ENCODE measurements at regions not wholly inside any gene's neighbourhood (a gene's known extent, or its start where the extent isn't known, plus 50 kb on each side); places are given as distances from the start of the nearest gene placed in this dataset.

DNA sequence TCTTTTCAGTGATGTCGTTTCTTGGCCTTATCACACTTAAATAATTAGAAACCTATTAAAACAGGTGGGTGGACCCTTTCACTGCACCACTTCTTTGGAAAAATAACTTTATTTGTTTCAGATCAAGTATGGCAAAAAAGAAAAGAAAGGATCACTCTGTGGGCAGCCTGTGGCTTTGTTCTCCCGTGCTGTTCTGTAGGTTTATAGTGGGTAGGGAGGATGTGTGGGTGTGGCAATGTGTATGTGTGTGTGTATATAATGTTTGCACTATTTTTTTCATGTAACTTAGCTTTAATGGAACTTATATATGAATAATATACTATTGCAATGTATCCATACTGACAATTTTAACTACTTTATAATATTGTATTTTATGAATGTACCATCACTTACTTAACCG, 85.9 kb downstream of the ACTBL2 start:
- TF ChIP-seq, protein P1, sequence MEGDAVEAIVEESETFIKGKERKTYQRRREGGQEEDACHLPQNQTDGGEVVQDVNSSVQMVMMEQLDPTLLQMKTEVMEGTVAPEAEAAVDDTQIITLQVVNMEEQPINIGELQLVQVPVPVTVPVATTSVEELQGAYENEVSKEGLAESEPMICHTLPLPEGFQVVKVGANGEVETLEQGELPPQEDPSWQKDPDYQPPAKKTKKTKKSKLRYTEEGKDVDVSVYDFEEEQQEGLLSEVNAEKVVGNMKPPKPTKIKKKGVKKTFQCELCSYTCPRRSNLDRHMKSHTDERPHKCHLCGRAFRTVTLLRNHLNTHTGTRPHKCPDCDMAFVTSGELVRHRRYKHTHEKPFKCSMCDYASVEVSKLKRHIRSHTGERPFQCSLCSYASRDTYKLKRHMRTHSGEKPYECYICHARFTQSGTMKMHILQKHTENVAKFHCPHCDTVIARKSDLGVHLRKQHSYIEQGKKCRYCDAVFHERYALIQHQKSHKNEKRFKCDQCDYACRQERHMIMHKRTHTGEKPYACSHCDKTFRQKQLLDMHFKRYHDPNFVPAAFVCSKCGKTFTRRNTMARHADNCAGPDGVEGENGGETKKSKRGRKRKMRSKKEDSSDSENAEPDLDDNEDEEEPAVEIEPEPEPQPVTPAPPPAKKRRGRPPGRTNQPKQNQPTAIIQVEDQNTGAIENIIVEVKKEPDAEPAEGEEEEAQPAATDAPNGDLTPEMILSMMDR (IDR thresholded peaks at IDR 0.05), result no peak
- no peak for TF ChIP-seq POLR2A (IDR thresholded peaks at IDR 0.05)
